Muscle layer of duodenum (tissue), 2 donors: ENCODE measurements at regions not wholly inside any gene's neighbourhood (a gene's known extent, or its start where the extent isn't known, plus 50 kb on each side); places are given as distances from the start of the nearest gene placed in this dataset.
"Not testable (repeated sequence)": the region's sequence is repeated elsewhere in the genome, so short reads cannot be mapped to it uniquely, and the experiment has no call there.

Source experiments
- H3K27ac ChIP-seq: one replicate; pipeline ENCODE4 v1.7.0; 2013; ENCODE audit warnings: mild to moderate bottlenecking, low read length
- H3K27me3 ChIP-seq: one replicate; pipeline ENCODE4 v1.7.0; 2013; ENCODE audit warnings: low read depth, mild to moderate bottlenecking, control low read depth, low read length
- H3K36me3 ChIP-seq, 2 donors: one replicate each; pipeline ENCODE4 v1.7.0; 2013; ENCODE audit warnings: low read length in 2 of 2, control low read depth in 1 of 2, mild to moderate bottlenecking in 1 of 2; ENCODE audit not compliant: insufficient read depth in 2 of 2, control insufficient read depth in 1 of 2
- H3K4me1 ChIP-seq, 2 donors: one replicate each; pipeline ENCODE4 v1.7.0; 2013; ENCODE audit warnings: low read length in 2 of 2, mild to moderate bottlenecking in 2 of 2, control low read depth in 1 of 2, moderate library complexity in 1 of 2; ENCODE audit not compliant: insufficient read depth in 2 of 2, control insufficient read depth in 1 of 2
- H3K4me3 ChIP-seq, 2 donors: one replicate each; pipeline ENCODE4 v1.7.0; 2013; ENCODE audit warnings: low read length in 2 of 2, low read depth in 1 of 2, mild to moderate bottlenecking in 1 of 2
- H3K9me3 ChIP-seq, 2 donors: one replicate each; pipeline ENCODE4 v1.7.0; 2013; ENCODE audit warnings: low read length in 2 of 2, control low read depth in 1 of 2, mild to moderate bottlenecking in 1 of 2; ENCODE audit not compliant: control insufficient read depth in 1 of 2
- donor health status: healthy.

- H3K9me3 ChIP-seq: no peaks in the 10 kb centered on the region
- no peak overlapping the region for H3K27ac ChIP-seq
- no peak overlapping the region for H3K4me3 ChIP-seq
- no peaks in the 10 kb centered on the region for H3K36me3 ChIP-seq
- no peaks in the 10 kb centered on the region for H3K27me3 ChIP-seq
- H3K4me1 ChIP-seq: no peaks in the 10 kb centered on the region
Measured at GRCh38 chr3:139127101-139127500, 82.4 kb upstream of the PRR23C start.

GRCh38 chr3:139127629-139128028 lies 82.9 kb upstream of the PRR23C start:
- not testable (repeated sequence) for H3K36me3 ChIP-seq, H3K27me3 ChIP-seq, H3K9me3 ChIP-seq, H3K4me3 ChIP-seq, H3K4me1 ChIP-seq, H3K27ac ChIP-seq

- H3K9me3 ChIP-seq: no peaks in the 10 kb centered on the region
- H3K4me3 ChIP-seq: no peak overlapping the region
- no peaks in the 10 kb centered on the region for H3K27me3 ChIP-seq
- H3K27ac ChIP-seq: no peak overlapping the region
- H3K4me1 ChIP-seq: no peaks in the 10 kb centered on the region
- H3K36me3 ChIP-seq: no peaks in the 10 kb centered on the region
Measured at GRCh38 chr3:139128803-139129202, 84.1 kb upstream of the PRR23C start.

GRCh38 chr3:139129892-139130291 lies 85.2 kb upstream of the PRR23C start:
- Histone ChIP-seq H3K4me1 (no peaks in the 10 kb centered on the region), H3K9me3 (no peaks in the 10 kb centered on the region), H3K36me3 (no peaks in the 10 kb centered on the region), H3K27me3 (no peaks in the 10 kb centered on the region), H3K4me3 (no peak overlapping the region), H3K27ac (no peak overlapping the region)

- Histone ChIP-seq H3K4me3 (no peak overlapping the region), H3K9me3 (no peaks in the 10 kb centered on the region), H3K36me3 (no peaks in the 10 kb centered on the region), H3K4me1 (no peaks in the 10 kb centered on the region), H3K27me3 (no peaks in the 10 kb centered on the region), H3K27ac (no peak overlapping the region)
Measured at GRCh38 chr3:139130390-139131140, 85.9 kb upstream of the PRR23C start.

- H3K4me1 ChIP-seq: no peaks in the 10 kb centered on the region
- H3K9me3 ChIP-seq: no peaks in the 10 kb centered on the region
- no peaks in the 10 kb centered on the region for H3K36me3 ChIP-seq
- H3K4me3 ChIP-seq: no peak overlapping the region
- no peak overlapping the region for H3K27ac ChIP-seq
- H3K27me3 ChIP-seq: no peaks in the 10 kb centered on the region
Measured at GRCh38 chr3:139131951-139132350, 87.3 kb upstream of the PRR23C start.

- Histone ChIP-seq H3K27ac (no peak overlapping the region), H3K9me3 (no peaks in the 10 kb centered on the region), H3K4me1 (no peaks in the 10 kb centered on the region), H3K27me3 (no peaks in the 10 kb centered on the region), H3K4me3 (no peak overlapping the region), H3K36me3 (no peaks in the 10 kb centered on the region)
Measured at GRCh38 chr3:139132976-139133375, 88.3 kb upstream of the PRR23C start.

- H3K9me3 ChIP-seq: no peaks in the 10 kb centered on the region
- H3K4me3 ChIP-seq: no peak overlapping the region
- H3K4me1 ChIP-seq: no peaks in the 10 kb centered on the region
- H3K27me3 ChIP-seq: no peaks in the 10 kb centered on the region
- no peak overlapping the region for H3K27ac ChIP-seq
- no peaks in the 10 kb centered on the region for H3K36me3 ChIP-seq
Measured at GRCh38 chr3:139134678-139135372, 90.1 kb upstream of the PRR23C start.

GRCh38 chr3:139135657-139136056 lies 91.0 kb upstream of the PRR23C start:
- no peaks in the 10 kb centered on the region for H3K4me1 ChIP-seq
- no peaks in the 10 kb centered on the region for H3K27me3 ChIP-seq
- no peak overlapping the region for H3K4me3 ChIP-seq
- H3K27ac ChIP-seq: no peak overlapping the region
- H3K36me3 ChIP-seq: no peaks in the 10 kb centered on the region
- H3K9me3 ChIP-seq: no peaks in the 10 kb centered on the region

GRCh38 chr3:139136469-139137202 lies 91.9 kb upstream of the PRR23C start:
- no peaks in the 10 kb centered on the region for H3K36me3 ChIP-seq
- H3K4me3 ChIP-seq: no peak overlapping the region
- no peaks in the 10 kb centered on the region for H3K27me3 ChIP-seq
- H3K27ac ChIP-seq: no peak overlapping the region
- no peaks in the 10 kb centered on the region for H3K9me3 ChIP-seq
- no peaks in the 10 kb centered on the region for H3K4me1 ChIP-seq

- Histone ChIP-seq H3K27ac (no peak overlapping the region), H3K36me3 (no peaks in the 10 kb centered on the region), H3K4me3 (no peak overlapping the region), H3K9me3 (no peaks in the 10 kb centered on the region), H3K4me1 (no peaks in the 10 kb centered on the region), H3K27me3 (no peaks in the 10 kb centered on the region)
Measured at GRCh38 chr3:139140553-139140952, 95.9 kb upstream of the PRR23C start.
